ENCODE measurements at regions not wholly inside any gene's neighbourhood (a gene's known extent, or its start where the extent isn't known, plus 50 kb on each side); places are given as distances from the start of the nearest gene placed in this dataset.
"Not testable (repeated sequence)": the region's sequence is repeated elsewhere in the genome, so short reads cannot be mapped to it uniquely, and the experiment has no call there.

DNA sequence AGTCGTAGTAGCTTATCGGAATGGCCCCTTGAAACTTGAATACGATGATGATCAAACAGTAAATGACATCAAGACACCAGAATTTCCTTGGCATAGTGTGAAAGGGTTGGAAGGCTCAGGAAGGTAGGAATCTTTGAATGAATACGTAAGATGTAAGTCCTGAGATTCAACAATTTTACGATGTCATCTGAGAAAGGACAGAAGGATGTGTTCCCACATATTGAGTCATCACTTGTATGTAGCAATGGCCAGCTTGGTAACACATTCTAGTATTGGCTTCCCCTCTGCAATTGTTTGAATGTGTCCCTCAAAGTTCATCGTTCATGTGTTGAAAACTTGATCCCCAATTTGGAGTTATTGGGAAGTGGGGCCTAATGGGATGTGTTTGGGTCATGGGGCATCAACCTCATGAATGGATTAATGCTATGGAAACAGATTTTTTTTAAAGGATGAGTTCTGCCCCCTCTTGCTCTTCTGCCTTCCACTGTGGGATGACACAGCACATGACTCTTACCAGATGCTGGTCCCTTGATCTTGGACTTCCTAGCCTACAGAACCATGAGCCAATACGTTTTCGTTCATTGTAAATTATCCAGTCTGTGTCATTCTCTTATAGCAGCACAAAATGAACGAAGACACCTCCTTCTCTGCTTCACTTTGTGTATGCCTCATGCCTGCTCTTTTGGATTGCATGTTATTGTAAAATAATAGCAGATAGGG, 284.6 kb downstream of the BCAT1 start:
- no peak for DNase-seq

DNA sequence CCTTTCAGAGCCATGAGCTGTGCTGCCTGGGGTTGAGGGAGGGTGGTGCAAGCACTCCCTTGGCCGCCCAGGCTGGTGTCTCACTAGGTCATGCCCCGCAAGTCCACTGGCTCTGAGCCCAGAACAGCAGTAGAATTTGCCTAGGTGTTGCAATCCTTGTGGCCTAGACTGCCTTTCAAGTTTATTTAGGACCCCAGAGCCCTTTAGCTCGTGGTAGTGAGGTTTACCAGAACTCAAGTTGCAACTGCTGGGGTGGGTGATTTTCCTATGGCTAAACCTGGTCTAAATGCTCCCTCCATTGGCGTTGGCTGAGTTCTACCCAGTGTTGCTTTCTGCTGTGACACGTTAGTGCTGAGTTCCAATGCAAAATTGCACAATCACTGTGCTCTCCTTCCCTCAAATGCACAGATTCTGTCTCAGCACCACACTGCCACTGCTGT, 287.2 kb downstream of the BCAT1 start:
- DNase-seq, result no peak

DNA sequence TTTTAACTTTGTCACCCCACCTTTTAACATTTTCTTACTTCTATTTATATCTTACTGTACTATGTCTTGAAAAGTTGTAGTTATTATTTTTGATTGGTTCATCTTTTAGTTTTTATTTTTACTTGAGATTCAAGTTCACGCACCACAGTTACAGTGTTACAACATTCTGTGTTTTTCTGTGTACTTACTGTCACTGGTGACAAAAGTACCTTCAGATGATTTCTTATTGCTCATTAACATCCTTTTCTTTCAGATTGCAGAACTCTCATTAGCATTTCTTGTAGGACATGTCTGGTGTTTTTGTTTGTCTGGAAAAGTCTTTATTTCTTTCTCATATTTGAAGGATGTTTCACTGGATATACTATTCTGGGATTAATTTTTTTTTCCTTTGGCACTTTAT, 289.9 kb downstream of the BCAT1 start:
- DNase-seq, result no peak

DNA sequence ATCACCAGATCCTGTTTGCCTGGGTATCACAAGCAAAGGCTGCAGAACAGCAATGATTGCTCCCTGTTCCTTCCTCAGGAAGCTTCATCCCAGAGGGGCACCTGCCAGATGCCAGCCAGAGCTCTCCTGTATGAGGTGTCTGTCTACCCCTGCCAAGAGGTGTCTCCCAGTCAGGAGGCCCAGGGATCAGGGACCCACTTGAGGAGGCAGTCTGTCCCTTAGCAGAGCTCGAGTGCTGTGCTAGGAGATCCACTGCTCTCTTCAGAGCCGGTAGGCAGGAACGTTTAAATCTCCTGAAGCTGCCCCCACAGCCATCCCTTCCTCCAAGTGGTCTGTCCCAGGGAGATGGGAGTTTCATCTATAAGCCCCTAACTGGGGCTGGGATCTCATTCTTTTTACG, 294.6 kb downstream of the BCAT1 start:
- not testable (repeated sequence) for DNase-seq

DNA sequence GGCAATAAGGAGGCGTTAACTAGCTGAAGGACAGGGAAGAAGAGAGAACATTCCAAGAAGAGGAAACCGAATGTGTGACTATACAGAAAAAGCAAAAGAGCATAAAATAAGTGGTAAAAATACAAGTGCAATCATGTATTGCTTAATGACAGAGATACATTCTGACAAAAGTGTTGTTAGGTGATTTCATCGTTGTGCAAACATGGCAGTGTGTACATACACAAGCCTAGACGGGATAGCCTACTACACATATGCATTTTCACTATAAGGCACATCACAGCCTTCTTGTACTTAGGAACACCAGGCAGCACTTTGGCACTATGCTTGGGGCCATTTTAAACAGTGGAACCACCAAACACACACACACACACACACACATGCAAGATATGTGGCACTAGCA, 299.3 kb downstream of the BCAT1 start:
- no peak for DNase-seq

DNA sequence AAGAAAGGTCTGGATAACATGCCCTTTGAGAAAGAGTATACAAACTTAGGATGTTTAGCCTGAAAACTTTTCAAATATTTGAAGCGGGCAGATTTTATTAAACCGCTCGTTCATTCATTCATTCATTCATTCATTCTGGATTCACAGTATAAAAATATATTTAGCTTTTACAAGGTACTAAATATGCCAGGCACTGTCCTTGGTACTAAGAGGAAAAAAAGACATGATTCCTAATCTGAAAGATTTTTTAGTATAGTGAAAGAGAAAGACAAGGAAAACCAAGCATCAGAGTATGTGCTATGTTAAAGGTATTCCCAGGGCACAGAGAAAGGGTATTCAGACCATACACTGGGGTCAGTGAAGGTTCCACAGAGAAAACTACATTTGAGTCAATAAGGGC, 299.7 kb downstream of the BCAT1 start:
- no peak for DNase-seq

DNA sequence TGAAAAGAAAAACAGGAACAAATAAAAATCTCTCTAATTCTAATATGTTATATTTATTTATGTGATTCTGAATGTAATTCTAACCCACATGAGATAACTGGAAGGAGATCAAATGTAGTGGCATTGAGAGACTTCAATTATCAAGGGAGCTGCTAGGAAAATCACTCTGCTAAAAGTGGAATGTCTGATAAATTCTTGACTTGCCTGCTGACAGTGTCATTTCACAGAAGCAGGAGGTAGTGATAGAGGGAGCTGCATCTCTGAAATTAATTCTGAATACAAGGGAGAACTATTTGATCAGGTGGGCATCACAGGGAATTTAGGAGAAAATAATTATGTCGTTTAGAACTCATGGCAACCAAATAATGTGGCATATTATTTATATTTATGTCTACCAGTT, 303.6 kb downstream of the BCAT1 start:
- DNase-seq, result no peak

DNA sequence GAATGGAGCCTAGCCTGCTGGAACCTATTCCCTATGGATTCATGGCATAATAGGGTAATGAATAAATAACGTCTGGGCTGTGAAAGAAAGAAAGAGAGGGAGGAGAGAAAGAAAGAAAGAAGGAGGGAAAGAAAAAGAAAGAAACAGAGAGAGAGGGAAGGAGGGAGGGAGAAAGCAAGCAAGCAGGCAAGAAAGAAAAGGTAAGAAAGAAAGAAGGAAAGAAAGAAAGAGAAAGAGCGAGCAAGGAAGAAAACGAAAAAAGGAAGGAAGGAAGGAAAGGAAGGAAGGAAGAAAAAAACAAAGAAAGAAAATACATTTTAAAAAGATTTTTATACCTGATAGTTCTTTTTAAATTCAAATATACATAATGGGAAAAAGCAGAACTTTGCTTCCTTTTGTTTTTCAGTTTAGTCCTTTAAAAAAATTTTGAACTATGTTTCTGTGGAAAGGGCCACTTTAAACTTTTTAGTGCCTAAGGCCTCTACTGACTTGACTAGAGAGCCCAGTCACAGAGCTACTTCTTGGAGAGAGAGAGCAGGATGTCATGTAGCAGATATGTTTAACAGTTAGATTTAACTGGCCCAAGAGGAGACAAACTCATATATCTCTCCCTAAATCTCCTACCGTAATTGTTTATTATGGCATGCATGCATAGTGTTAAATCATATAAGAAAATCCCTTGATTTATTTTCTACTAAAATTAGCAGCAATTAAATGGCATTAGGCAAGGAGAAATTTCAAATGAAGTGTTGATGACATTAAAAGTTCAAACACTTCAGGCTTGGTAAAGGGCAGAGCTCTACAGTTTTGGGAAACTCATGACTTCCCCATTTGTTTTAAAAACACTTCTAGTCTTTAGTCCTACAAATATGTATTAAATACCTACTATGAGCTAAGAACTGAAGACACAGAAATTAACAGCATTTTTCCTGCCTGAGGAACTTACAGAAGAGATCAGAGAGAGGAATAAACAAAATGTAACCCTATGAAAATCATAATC, 305.5 kb downstream of the BCAT1 start:
- no peak for DNase-seq

DNA sequence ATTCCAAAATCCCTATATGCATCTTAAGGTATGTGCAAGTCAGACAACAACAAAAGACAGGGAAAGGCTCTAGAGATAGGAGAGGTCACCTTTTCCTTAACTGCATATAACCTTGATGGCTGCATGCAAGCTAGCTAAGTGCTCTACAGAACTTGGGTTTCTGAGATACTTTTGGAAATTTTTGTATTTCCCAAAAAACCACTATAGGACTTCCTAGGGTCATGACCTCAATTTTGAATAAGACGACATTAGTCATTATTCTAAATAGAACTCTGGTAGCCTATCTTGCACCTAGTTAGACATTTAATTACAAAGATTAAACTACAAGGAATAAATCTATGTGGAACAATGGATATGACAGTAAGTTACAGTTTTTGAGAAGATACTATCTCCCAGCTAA, 309.3 kb downstream of the BCAT1 start:
- DNase-seq, result no peak

DNA sequence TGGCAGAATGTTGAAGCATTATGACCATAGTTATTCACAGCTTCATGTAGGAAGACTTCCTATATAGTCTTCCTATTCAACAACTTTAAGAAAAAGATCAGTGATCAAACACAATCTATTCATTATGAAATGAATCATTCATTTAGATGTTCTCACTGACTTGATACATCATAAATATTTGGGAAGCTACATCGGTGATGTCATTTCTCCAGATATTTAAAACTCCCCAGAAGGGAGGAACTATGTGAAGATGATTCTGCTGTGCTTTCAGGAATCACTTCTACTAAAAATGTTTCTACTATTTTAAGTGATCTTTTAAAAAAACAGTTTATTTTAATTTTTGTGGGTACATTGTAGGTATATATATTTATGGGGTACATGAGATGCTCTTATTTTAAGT, 316.4 kb downstream of the BCAT1 start:
- DNase-seq, result no peak

DNA sequence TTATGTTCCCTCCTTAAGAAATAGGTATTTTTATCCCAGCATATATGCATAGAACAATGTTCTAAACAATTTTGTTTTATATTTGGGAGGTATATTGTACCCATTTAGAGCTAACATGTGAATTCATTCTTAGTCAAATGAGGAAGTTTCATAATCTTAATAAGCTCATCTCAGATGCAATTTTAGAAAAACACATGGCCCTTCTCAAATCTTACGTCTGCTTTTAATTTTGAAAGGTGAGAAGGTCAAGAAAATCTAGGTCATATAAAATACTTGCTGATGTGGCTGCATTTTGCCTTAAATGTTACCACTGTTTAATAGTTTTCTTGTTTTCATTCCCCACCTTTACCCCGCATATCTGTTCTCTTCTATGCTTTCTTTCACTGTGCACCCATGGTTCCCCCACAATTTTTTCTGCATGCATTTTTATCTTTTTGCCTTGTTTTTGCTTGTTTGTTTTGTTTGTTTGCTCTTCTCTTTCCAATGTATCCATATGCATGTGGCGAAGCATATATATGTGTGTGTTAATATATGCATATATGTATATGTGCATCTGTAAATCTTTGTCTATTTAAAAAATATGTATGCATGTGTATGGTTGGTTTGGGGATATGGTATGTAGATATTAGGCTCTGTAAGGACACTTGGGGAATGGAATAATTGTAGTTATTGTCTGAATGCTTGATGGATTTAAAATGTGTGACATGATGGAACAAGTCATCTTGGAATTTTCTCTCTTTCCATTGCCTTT, 317.1 kb downstream of the BCAT1 start:
- DNase-seq, result no peak

DNA sequence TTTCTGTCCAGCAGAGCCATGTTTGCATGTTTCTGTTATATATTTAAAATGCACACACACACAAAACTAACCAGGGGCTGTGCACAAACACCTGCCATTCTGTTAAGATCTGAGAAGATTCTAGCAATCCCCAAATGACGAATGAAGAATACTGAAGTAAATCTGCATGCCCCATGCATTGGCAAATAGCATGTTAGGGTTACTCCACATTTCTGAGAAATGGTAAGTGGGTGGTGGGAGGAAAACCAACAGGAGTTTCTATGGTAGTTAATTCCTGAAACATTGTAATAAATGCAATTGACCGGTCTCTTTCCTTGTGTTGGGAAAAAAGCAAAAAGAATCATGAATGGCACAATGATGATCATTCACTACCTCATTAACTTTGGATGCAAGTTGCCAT, 318.0 kb downstream of the BCAT1 start:
- no peak for DNase-seq

DNA sequence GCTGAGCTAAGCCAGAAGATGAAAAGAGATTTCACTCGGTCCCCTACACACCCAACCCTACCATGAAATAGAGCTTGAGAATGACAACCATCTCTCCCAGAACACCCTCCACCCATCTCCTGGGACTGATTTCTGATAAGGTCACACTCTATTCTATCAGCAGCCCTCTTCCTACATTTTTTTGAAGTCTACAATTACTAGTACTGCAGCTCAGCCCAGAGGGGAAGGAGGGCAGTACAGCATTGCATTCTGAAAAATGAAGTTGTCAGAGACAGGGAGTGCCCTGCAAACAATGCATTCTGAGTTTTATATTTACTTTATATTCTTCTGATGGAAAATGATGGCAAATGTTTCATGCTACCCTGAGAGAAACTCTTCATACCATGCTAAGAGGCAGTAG, 318.5 kb downstream of the BCAT1 start:
- no peak for DNase-seq

DNA sequence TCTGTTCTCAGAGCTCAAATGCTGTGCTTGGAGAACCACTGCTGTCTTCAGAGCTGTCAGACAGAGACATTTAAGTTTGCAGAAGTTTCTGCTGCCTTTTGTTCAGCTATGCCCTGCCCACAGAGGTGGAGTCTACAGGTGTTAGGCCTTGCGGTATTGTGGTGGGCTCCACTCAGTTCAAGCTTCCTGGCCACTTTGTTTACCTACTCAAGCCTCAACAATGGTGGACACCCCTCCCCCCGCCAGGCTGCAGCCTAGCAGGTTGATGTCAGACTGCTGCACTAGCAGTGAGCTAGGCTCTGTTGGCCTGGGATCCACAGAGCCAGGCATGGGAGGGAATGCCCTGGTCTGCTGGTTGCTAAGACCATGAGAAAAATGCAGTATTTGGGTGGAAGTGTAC, 323.8 kb downstream of the BCAT1 start:
- no peak for DNase-seq

DNA sequence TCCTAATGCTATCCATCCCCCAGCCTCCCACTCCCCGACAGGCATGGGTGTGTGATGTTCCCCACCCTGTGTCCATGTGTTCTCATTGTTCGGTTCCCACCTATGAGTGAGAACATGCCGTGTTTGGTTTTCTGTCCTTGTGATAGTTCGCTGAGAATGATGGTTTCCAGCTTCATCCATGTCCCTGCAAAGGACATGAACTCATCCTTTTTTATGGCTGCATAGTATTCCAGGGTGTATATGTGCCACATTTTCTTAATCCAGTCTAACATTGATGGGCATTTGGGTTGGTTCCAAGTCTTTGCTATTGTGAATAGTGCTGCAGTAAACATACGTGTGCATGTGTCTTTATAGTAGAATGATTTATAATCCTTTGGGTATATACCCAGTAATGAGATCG, 328.9 kb downstream of the BCAT1 start:
- DNase-seq, result not testable (repeated sequence)

DNA sequence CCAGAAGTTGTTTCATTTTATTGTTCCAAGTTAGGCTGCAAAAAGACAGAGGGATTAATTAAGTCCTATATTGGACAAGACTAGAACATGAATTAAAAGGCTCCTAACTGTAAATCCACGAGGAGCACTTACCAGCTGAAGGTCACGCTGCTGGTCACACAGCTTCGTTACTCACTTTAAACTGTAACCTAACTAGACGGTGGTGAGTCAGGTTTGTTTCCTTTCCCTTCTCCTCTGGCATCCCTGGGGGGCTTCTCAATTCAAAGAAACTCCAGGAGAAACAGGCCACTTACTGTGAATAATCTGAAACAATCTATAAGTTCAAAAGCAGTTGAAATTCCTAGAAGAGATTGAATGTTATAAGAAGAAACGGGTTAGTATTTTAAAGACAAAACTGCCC, 331.4 kb downstream of the BCAT1 start:
- DNase-seq, result no peak

DNA sequence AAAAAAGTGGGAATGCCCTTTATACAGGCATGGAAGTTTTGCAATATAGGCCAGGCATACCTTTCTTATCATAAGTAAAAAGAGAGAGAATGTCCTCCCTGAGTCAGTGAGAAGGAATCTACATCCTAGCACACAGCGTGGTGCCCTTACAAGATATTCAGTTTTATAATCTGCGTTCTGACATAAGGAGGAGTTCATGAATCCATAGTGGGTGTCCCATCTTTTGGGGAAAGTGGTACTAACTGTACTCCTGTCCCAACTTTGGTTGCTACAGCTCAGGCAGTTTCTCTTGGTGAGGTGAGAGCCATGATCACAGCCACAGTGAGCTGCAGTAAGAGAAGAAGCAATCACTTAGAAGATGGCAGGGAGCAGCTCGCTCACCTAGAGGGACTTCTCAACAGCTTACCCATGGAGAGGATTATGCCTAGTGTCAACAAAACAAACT, 332.9 kb downstream of the BCAT1 start:
- no peak for DNase-seq

DNA sequence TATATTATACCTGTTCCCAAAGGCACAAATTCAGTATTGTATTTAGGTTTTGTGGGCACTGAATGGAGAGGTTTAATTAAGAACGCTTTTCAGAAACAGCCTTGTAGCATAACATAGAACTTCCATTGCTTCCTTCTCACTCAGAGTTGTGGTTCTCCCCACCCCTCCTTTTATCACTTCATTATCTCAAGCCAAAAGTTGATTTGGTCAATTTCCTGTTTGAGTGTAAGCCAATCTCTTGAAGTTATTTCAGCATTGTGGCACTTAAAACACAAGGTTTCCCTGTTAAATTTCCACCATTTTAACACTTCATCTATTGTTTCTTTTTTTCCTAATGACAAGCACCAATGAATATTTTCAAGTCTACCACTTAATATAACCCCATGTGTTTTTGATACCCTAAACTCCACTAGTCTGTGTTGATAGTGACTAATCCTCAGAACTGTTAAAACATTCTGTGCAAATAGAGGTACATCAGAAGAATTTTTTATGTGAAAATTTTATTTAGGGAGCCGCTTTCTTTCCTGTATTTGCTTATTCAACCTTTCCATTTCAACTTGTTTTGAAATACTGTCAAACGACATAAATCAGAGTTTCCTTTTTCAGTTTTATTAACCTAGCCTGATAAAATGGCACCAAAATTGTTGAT, 340.1 kb downstream of the BCAT1 start:
- DNase-seq, result no peak

DNA sequence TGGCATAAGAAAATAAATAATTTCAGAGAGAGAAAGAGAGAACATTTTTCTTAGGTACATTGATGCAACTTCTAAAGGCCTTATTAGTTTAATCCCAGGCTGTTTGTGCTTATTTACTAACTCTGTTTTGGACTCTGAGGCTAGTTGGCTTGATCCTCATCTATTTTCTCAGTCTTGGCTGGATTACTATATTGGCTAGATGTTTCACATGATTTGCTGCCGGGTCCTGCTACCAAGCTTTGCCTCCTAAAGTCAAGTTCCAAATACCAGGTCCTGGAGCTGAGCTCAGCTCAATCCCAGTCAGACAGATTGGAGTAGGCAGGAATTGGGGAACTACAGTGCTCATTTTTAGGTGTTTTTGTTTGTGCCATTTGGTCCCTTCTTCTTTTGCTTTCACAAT, 340.8 kb downstream of the BCAT1 start:
- DNase-seq, result no peak

DNA sequence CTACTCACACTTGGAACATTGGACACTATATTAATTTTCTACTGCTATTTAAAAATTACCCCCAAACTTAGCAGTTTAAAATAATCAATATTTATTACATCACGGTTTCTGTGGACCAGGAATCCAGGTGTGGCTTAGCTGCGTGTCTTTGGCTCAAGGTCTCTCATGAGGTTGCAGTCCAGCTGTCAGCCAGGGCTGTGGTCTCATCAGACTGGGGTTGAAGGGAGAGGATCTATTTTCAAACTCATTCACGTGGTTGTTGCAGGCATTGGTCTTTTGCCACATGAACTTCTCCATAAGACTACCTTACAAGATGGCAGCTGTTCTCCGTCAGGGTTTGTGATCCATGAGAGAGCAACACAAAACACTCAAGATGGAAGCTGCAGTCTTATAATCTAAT, 343.0 kb downstream of the BCAT1 start:
- DNase-seq, result no peak

DNA sequence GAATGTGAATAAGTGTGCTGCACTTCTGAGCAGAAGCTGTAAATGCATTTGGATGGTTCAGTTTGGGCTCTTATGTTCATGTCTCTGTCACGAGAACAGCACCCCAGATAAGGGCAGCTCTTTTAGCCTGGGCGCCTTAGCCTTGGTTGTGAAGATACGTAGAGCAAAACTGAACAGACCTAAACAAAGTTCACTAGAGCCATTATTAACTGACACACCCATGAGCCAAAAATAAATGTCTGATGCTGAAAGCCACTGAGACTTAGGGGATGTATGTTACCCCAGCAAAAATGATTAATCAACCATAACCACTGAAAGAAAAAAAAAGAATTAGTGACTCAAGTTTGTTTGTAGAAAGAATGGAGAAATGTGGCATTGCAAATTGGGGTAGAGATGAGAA, 343.4 kb downstream of the BCAT1 start:
- DNase-seq, result no peak

DNA sequence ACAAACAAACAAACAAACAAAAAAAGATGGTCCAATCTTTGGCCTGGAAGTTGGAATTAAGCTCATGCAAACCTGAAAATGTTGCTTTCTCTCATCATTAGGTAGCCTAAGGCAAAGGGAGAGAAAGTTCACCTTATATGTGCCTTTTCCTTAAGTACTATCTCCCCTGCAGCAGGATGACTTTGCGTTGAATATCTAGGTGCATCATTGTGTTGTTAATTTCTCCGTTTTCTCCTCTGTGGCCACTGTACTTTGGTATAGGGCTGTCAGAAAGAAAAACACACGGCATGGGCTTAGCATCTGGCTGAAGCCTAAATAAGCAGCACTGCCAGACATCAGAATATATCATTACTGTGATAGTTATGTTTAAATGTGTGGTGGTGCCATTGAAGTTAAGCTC, 345.5 kb downstream of the BCAT1 start:
- DNase-seq, result no peak

DNA sequence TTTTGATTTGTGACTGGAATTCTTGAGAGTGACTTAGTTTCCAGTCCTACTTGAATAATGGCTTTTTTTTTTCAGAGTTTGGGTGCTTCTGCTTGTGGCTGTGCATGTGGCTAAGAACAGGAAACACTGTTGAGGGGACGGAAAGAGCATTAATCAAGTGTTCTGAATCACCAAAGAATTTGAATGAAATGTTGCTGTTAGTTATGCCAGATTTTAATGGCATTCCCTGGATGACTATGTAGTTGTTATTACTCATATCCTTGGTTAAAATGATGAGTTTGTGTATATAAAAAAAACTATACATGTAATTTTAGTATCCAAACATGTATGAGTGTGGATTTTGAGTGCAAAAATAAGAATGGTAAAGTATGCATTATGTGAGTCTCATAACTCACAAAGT, 347.9 kb downstream of the BCAT1 start:
- no peak for DNase-seq

All from NCI-H446 treated with DMSO at 0.1 percent for 48 hours (cell line).